HG02884 (cell line): ENCODE measurements at regions not wholly inside any gene's neighbourhood (a gene's known extent, or its start where the extent isn't known, plus 50 kb on each side); places are given as distances from the start of the nearest gene placed in this dataset.
"Not testable (repeated sequence)": the region's sequence is repeated elsewhere in the genome, so short reads cannot be mapped to it uniquely, and the experiment has no call there.

Source experiments
- ATAC-seq: cut with Tn5 transposase; IDR thresholded peaks from one replicate; pipeline ENCODE4 v1.9.1; 2021; ENCODE audit warnings: mild to moderate bottlenecking, moderate library complexity; ENCODE audit not compliant: unreplicated experiment

DNA sequence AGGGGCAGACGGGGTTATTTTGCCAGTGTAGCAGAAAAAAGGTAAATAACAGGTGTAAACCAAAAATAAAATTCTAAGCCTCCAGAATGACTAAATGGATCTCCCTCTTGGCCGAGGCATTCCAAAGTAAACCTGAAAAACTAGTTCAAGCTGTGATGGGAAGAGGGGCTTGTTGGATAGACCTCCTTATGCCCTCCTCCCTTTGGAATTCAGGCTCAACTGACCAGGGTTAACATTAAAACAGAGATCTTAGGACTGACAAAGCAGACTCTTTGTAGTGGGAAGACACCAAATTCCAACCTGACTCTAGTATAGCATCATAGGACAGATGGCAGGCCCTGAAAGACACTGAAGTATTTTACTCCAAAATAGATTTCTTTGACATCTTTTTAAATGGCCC, 113.8 kb upstream of the ITGB1 start:
- no peak for ATAC-seq

DNA sequence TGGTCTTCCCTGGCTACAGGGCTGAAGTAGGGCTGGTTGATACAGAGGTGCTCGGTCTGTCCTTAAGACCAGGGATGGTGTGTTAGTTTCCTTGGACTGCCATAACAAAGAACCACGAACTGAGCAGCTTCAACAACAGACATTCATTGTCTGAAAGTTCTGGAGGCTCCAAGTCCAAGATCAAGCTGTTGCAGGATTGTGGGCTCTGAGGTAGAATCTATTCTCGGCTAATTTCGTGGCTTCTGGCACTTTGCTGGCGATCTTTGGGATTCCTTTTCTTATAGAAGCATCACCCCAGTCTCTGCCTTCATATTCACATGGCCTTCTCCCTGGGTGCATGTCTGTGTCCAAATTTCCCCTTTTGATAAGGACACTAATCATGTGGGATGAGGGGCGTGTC, 112.1 kb upstream of the ITGB1 start:
- ATAC-seq, result no peak

DNA sequence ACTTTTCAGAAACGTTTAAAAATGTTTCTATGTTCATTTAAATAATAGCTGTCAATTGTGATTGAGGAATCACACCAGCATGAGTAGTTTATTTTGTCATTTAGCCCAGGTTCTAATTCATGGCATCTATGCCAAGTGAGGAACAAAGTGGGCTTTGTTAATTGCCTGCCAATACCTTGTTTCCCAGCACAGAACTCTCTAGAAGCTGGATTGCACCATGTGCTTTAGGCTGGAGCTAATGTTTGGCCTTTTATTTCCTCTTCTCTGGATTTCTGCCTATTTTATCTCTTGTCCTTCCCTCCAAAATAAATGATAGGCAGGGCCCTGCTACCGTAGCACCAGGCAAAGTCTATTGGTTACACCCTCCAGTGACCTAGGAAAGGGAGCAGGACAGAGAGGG, 109.9 kb upstream of the ITGB1 start:
- no peak for ATAC-seq

DNA sequence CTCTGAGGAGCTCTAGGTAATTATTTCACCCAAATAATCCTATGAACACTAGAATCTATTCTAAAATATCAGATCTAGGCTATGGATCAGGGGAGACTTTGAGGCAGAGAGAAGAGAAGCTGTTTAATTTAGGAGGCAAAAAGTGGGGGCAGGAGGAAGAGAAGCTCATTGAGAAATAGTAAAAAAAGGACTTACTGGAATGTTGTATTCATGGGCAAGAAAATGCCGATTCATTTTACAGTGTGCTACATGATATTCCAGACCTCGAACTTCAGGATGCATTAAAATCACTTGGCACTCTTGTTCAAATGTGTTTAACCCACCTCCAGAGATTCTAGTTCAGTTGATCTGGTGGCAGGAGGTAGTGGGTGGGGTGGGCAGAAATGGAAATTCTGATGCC, 109.5 kb upstream of the ITGB1 start:
- ATAC-seq, result no peak

DNA sequence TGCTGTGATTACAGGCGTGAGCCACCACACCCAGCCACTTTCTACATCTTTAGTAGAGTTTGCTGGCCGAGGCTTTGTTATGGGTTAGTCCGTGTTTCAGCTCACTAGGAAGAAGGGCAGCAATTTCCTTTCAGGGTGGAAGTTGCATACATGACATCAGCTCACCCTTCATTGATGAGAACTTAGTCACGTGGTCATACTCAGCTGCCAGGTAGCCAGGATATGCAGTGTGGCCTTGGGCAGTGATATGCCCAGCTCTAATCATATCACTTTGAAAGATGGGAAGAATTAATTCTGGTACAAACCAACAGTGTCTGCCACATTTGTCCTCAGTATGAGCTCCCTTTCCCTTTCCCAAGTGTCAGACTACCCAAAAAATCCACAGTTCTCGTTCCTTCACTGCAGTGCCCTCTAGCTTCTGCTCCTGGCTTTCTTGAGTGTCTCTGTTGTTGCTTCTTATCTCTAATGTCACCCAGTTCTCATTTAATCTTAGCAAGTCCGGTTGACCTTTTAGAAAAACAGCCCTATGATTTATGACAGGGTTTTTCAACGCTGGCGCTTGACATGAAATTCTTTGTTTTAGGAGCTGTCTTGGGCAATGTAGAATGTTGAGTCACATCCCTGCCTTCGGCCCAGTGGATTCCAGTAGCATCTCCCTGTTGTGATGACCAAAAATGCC, 108.7 kb upstream of the ITGB1 start:
- ATAC-seq, result no peak

DNA sequence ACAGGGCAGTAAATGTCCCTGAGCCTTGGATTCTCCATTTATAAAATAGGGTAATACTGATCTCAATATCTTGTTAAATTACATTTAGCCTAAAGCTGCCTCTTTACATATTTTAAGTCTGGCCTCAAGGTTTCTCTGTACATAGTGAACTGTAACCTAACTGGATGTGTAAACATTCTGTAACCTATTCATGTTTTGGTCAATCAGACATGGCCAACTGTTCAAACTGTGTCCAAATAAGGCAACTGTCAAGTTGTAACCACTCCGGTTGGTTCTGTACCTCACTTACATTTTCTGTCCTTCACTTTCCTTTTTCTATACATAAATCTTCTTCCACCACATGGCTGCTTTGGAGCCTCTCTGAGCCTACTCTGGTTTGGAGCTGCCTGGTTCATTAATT, 107.1 kb upstream of the ITGB1 start:
- ATAC-seq, result no peak

DNA sequence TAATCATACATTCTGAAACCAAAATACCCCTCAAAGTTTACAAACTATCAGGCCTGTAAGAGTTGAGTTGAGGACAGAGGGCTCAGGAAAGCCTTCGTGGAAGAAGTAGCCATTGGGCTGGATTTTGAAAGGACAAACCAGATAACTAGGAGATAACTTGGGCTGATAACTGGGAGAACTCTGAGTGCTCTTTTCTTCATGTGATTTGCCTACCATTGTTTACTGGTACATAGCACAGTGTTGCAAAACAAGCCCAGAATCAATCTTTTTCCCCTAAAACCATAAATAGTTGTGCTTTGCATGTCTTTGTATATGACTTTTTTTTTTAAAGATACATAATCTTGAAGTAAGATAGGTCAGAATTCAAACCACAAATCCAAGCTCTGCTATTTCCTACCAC, 106.7 kb upstream of the ITGB1 start:
- no peak for ATAC-seq

DNA sequence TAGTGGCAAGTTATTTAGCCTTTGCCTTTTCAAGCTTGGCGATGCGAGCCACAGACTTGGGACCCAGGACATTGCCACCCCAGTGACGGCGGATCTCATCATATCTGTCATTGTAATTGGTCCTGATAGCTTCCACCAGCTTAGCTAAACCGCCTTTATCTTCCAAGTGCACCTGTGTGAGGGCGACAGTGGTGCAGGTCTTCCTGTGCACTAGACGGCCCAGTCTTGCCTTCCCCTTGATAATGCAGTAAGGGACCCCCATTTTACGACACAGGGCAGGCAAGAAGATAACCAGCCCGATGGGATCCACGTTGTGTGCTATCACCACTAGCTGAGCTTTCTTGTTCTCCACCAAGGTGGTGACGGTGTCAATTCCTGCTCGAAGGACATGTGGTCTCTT, 99.6 kb upstream of the ITGB1 start:
- no peak for ATAC-seq

DNA sequence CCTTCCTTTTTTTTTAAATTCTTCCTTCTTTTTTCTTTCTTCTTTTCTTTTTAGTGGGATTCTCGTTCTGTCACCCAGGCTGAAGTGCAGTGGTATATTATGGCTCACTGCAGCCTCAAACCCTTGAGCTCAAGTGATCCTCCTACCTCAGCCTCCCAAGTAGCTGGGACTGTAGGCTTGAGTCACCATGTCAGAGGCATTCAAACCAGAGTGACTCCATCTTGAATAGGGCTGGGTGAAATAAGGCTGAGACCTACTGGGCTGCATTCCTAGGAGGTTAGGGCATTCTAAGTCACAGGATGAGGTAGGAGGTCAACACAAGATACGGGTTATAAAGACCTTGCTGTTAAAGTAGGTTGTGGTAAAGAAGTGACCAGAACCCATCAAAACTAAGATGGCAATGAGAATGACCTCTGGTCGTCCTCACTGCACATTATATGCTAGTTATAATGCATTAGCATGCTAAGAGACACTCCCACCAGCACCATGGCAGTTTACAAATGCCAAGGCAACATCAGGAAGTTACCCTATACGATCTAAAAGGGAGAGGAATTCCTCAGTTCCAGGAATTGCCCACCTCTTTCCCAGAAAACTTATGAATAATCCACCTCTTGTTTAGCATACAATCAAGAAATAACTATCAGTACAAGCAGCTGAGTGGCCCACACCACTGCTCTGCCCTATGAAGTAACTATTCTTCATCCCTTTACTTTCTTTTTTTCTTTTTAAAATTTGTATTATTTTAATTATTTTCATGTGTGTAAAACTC, 99.0 kb upstream of the ITGB1 start:
- ATAC-seq, result no peak

DNA sequence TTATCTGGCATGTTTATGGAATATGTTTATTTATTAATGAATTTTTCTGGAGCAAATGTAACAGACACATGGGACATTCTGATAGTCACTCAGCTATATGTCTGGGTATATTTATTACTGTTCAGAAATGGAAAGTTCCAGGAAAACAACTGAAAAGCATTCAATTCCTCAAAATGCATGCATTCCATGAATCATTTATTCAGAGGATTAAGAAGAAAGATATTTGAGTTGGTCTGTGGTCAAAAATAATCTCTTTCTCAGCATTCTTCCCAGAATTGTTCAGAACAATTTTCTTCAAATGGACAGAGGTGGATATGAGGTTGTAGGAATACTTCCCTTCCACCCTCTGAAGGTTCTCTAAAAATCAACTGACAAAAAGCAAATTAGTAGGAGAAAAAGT, 97.6 kb upstream of the ITGB1 start:
- ATAC-seq, result no peak

DNA sequence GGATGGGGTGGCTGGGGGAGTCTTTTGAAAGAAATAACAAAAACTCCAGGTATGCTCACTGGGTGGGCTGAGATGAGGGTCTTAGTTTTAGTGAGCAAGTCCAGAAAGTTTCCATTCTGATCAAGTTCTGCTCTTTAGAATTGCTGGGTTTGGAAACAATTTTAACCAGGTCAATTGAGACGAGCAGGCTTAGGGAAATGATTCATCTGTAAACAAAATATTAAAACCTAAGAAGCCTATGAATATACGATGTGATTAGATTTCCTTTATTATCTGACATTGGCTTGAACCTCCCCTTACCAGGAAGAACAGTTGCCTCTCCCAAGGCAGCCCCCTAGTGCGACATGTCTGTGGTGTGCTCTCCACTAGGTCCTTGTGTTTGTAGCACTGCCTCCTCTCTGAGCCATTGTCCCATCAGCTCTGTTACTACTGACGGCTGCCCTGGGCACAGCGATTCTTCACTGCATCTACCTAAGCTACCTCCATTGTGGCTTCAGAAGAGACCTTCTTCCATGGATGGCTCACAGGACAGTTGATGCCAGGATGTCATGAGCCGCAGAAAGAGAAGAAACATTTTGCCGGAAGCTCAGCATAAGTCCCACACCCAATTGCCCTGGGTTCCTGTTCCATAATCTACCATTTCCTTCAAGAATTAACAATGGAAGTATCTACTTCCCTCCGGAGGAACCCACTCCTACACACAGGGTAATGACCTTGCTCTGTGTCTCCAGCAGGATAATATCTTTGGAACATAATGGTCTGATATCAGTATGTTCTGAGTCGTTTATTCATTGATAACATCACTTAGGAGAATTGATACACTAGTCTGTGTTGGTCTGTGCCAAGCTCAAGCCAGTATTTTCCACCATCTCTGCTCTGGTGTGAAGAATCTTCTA, 95.1 kb upstream of the ITGB1 start:
- ATAC-seq, result no peak

DNA sequence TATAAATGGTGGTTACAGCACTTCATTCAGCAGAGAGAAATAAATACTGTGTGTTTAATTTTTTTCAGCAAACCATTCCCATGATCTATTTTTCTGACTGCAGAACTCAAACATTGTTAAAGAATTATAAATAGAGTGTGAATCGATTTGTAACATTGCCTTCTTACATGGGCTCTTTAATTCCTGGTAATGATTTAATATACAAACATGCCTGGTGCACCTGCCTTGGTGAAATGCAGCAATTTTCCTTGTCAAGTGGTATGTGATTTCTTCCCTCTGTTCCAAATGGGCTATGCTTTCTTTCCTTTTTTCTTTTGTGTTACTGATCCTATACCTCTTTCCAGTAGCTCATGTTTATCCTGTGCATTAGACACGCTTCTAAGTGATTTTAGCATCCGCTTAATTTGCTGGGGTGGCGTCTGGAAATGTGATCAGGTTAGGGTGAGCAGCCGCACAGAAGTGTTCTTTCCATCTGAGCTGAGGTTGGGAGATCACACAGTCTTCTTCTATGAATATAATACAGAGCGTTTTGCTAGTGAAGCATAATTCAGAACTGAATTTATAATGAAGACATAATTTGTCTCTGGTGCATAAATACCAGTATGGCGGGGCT, 94.3 kb upstream of the ITGB1 start:
- ATAC-seq, result no peak

DNA sequence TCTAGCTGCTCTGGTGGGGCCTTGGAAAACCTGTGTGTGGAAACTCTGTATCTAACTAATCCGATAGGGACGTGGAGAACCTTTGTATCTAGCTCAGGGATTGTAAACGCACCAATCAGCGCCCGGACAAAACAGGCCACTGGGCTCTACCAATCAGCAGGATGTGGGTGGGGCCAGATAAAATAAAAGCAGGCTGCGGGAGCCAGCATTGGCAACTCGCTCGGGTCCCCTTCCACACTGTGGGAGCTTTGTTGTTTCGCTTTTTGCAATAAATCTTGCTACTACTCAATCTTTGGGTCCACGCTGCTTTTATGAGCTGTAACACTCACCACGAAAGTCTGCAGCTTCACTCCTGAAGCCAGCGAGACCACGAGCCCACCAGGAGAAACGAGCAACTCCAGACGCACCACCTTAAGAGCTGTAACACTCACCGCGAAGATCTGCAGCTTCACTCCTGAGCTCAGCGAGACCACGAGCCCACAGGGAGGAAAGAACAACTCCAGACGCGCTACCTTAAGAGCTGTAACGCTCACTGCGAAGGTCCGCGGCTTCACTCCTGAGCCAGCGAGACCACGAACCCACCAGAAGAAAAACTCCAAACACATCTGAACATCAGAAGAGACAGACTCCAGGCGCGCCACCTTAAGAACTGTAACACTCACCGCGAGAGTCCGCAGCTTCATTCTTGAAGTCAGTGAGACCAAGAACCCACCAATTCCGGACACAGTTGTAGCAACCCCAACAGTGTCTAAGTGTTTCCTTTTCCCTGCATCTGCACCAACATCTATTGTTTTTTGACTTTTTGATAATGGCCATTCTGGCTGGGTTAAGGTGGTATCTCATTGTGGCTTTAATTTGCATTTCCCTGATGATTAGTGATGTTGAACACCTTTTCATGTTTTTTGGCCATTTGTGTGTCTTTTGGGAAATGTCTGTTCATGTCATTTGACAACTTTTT, 92.2 kb upstream of the ITGB1 start:
- not testable (repeated sequence) for ATAC-seq

DNA sequence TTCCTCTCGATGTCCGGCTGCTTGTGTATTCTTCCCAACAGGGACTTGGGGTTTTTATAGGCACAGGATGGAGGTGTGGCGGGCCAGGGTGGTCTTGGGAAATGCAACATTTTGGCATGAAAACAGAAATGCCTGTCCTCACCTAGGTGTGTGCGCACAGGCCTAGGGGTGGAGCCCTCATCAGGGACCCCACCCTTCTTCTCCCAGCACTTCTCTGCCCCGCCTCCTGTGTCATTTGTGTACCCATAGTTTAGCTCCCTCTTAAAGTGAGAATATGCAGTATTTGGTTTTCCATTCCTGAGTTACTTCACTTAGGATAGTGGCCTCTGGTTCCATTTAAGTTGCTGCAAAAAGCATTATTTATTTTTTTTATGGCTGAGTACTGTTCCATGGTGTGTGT, 90.2 kb upstream of the ITGB1 start:
- ATAC-seq, result no peak

DNA sequence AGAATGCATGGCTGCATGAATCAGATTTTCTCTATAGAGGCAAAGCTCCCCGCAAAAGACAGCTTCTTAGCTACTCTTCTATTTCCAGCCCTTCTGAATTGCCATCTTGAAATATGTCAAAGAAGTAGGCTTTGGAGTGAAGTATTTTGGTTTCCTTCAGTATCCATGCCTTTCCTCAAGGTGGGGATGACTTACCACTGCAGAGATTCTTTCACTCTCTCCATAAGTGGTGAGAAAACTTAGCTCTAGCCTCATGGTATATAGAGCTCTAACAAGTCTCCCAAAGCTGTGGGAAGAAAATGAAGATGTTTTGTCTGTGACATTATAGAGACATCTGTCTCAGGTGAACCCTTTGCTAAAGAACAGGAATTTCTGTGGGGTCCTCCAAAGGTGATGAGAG, 89.6 kb upstream of the ITGB1 start:
- ATAC-seq, result no peak

DNA sequence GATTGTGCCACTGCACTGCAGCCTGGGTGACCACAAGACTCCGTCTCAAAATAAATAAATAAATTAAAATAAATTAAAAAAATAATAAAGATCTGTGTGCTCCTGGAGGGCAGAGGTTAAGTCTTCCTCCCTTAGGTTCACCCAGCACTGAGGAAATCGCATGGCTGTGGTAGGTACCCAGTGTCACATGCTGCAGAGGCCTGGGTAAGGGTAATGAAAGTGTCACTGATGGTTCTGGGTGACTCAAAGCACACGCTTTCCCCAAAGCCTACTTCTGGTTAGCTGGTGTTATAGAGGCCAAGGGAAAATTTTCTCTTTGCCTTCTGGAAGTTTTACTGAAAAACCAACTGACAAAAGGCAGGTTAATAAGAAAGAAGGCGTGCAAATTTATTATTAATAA, 88.8 kb upstream of the ITGB1 start:
- ATAC-seq, result no peak

DNA sequence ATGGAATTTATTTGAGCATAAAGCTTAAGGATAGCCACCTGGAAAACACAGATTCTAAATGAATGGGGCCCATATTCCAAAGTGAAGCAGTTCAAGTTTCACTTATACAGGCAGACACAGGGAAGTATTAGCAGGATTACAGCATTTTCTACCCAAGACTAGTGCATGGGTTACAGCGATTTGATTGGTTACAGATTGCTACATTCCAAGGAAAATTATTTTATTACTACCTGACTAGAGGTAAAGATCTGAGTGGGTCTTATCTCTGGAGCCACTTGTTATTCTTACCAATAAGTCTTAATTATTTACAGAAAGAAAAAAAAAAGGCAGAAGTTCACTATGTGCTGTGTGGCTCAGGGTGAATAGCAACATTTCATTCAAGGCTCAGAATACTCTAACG, 87.4 kb upstream of the ITGB1 start:
- ATAC-seq, result no peak

DNA sequence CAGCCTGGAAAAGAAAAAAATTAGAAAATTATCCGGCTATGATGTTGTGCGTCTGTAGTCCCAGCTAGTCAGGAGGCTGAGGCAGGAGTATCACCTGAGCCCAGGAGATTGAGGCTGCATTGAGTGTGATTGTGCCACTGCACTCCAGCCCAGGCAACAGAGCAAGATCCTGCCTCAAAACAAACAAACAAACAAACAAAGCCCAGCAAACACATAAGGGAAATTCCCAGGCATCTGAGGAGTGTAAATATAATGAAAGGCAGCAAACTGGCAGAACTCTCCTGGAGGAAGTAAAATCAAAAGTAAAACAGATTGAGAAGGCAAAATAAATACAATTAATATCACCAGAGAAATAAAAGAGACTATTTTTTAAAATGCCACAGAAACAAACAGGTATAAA, 84.5 kb upstream of the ITGB1 start:
- ATAC-seq, result no peak

DNA sequence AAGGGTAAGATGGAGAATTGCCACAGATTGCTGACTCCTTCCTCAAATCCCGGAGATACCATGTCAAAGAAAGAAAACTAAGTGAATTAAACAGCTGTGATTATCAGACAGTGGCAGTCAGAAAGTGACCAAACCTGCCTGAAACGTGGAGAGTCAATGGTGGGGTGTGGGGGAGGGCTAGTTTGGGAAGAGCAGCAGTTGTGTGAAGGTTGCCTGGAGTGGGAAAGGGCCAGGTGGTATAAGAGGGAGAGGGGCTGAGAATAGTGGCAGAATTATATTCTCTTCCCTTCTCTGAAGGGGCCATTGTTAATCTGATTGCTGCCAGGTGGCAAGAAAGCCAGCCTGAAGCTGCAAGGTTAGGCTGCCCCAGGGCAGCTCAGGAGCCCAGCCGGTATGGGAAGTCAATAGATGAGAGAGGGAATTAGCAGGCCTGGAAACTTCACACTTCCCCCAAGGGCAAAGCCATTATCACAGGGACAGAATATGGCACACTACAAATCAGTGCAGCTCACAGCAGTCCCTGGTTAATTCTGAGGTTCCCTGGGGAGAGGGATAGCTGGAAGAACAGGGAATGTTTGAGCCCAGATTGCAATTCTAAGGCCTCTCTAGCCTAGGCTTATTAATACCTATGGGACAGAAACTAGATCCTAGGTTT, 83.9 kb upstream of the ITGB1 start:
- ATAC-seq, result no peak

DNA sequence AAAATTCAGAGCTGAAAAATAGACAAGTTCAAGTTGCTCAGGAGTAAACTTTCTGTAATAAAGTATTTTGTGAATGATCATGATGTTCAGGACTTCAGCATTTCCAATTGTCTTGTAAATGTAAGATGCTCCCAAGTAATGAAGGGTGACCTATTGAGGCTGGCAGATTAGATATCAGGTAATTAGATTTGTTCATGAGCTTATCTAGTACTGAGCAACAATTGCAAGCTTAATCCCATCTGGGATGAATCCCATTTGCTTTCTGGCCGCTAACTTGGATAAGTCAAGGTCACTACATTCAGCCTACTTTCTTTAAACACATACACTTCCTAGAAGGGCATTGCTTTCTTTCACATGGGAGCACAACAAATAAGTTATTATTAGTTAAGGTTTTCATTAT, 82.4 kb upstream of the ITGB1 start:
- ATAC-seq, result no peak
